ENCODE measurements at regions not wholly inside any gene's neighbourhood (a gene's known extent, or its start where the extent isn't known, plus 50 kb on each side); places are given as distances from the start of the nearest gene placed in this dataset.

DNA sequence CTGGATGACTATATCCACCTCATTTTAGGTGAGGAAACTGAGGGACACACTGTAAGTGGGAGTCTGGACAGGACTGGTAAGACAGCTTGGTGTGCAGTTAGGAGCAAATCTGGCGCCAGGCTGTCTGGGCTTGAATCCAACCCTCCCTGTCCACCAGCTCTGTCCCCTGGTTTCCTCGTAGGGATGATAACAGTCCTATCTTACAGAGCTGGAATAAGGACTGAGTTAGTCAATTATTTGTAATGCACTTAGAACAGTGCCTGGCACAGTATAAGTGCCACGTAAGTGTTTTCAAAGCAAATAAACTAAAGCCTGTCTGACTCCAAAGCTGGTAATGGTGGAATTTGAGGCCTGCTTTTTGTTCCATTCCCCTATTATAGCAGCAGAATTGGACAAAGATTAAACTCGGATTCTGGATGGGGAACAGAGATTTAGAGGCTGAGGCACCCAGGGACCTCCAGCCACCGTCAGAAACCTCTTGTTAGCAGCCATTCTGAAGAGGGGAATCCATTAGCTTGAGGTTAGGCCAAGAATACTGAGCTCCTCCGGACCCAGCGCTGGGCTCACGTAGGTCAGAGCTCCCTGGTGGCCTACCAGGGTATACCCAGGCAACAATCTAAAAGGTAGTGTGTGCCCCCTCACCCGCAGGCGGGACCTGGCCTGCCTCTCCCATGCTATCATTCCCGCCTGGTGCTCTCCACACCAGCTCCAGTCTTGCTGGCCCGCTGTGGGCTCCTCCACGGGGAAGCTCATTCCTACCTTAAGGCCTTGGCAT lies 102.1 kb downstream of the UCHL1 start:
- no peak for DNase-seq (ENCODE audit: low read depth)
- no peak for TF ChIP-seq CTCF (conservative IDR thresholded peaks at IDR 0.05; ENCODE audit: low read depth, low read length)
- H3K4me3 ChIP-seq (ENCODE audit: low read depth, low read length), result no peak overlapping the region

- DNase-seq (ENCODE audit: low read depth), result no peak
- TF ChIP-seq CTCF (conservative IDR thresholded peaks at IDR 0.05; ENCODE audit: low read depth, low read length), result no peak
- no peak overlapping the region for H3K4me3 ChIP-seq (ENCODE audit: low read depth, low read length)
These were observed 102.7 kb downstream of the UCHL1 start for GRCh38 chr4:41359422-41359775.

GRCh38 chr4:41359836-41360213 lies 103.1 kb downstream of the UCHL1 start:
- H3K4me3 ChIP-seq (ENCODE audit: low read depth, low read length), result peak overlapping the region; percentile 78
- TF ChIP-seq CTCF (conservative IDR thresholded peaks at IDR 0.05; ENCODE audit: low read depth, low read length), result no peak
- DNase-seq (ENCODE audit: low read depth), result no peak

DNA sequence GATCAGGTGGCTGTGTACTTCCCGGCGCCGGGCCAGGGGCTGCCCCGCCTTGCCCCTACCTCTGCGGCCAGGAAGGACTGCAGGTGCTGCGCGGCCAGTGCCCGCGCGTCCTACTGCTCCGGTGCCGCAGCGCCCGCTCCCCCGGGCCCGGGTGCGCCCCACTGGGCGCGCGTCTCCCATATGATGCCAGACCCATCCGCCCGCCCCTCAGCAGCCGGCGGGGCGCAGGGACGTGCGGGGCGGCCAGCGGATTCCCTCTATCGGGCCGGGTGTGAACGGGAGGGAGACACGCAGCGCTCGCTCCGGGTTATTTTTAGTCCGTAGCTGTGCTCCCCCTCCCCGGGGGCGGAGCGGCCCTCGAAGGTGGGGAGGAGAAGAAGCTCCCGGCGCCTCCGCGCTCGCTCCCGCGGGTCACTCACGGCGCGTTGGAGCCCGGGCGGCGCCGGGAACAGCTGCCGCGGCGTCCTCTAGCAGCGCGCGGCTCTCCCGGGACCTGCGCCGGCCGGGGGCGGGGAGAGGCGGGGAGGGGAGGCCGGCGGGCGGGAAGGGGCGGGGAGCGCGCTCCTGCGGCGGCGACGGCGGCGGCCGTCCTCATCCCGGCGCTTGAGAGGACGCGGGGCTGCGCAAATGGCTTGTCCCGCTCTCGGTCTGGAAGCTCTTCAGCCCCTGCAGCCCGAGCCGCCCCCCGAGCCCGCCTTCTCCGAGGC lies 103.6 kb downstream of the UCHL1 start:
- TF ChIP-seq CTCF (conservative IDR thresholded peaks at IDR 0.05; ENCODE audit: low read depth, low read length), result no peak
- peak overlapping the region; percentile 78 for H3K4me3 ChIP-seq (ENCODE audit: low read depth, low read length)
- DNase-seq (ENCODE audit: low read depth), result no peak

DNA sequence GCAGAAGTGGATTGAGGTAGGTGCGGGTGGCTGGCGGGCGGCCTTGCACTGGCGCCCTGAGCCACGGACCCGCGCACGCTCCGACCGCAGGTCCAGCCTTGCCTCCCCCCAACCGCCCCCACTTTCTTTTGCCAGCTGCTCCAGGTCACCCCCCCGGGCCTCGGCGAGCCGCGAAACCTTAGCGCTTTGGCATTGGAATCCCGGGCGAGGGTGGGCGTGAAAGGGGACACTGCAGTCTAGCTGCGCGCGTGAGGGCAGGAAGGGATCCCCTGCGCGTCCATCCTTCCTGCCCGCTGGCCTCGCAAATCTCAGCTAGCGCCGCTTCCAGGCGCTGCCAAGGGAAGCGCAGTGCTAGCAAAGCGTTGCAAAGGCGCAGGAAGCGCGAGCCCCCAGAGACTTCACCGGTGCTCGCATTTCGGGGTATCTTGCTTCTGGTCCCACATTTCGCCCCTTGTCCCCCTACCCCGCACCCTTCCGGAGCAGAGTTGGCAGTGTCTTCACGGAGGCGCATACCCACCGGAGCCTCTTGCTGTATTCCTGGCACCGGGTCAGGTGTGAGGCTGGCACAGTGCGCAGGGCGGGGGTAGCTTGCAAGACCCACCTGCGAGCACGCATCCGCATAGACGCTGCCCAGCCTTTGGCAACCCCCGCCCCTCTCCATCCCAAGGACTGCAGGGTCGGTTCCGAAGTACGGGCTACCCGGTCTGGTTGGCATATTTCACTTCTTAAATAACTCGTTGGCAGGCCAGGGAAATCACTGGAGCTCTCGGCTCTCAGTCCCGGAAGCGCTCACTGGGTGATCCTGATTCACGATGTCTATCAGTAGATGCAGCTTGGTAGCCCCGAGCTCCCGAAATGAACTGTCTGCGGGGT lies 104.4 kb downstream of the UCHL1 start:
- peak overlapping the region; percentile 78 for H3K4me3 ChIP-seq (ENCODE audit: low read depth, low read length)
- no peak for TF ChIP-seq CTCF (conservative IDR thresholded peaks at IDR 0.05; ENCODE audit: low read depth, low read length)
- DNase-seq (ENCODE audit: low read depth), result no peak

DNA sequence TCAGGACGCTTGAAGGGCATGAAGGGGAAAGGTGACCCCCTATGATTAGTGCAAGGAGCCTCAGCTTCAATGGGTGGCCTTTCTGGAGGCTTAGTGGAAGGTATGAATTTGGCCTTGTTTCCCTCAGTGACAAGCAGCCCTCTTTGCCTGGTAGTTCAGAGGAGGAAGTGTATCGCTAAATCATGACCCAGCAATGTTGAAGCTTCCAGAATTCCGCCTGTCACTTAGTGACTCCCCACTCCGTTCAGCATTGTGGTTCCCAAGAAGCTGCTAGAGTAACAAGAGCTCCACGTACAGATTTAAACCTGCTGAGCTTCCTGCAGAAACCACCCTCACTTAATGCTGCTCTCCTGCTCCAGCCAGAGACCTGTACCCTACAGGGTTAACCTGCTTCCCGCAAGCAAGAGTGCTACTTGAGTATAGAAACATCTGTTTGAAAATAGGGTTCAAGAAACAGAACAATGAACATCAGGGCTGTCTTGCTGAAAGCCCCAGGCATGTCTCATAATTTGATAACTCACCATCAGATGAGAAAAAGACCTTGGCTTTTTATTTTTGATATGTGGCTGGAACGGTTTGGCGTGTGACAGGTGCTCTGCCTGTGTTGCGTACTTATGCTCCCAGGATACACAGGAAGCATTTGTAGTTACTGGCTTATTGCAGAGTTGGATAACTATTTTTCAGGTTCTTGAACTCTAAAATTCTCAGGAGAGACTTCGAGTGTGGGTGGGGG lies 105.2 kb downstream of the UCHL1 start:
- no peak for DNase-seq (ENCODE audit: low read depth)
- no peak for TF ChIP-seq CTCF (conservative IDR thresholded peaks at IDR 0.05; ENCODE audit: low read depth, low read length)
- peak overlapping the region; percentile 78 for H3K4me3 ChIP-seq (ENCODE audit: low read depth, low read length)
